ENCODE measurements at regions not wholly inside any gene's neighbourhood (a gene's known extent, or its start where the extent isn't known, plus 50 kb on each side); places are given as distances from the start of the nearest gene placed in this dataset.
A peak's percentile ranks its signal among the peaks of the same experiment; 100 is the strongest.

DNA sequence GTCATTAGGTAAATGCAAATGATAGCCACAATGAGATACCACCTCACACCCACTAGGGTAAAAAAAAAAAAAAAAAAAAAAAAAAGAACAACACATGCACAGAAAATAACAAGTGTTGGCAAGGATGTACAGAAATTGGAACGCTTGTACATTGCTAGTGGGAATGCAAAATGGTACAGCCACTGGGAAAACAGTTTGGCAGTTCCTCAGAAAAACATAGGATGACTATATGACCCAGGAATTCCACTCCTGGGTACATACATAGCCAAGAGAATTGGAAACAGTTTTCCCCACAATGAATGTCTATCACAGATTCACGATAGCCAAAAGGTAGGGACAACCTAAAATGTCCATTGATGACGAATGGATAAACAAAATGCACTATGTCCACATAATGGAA lies 161.3 kb upstream of the MAMLD1 start:
- H3K27me3 ChIP-seq (ENCODE audit: insufficient read depth, poor library complexity, severe bottlenecking): no peaks in the 10 kb centered on the region
- no peak for DNase-seq (ENCODE audit: low read depth in 1 of 2, low spot score in 1 of 2)
- H3K4me3 ChIP-seq (replicated peaks; ENCODE audit: insufficient read depth, low read length): no peak overlapping the region
- no peak overlapping the region for H3K27ac ChIP-seq (replicated peaks)
- TF ChIP-seq SPI1 (IDR thresholded peaks at IDR 0.05; ENCODE audit: borderline replicate concordance, low read depth) (no peak), GABPA (IDR thresholded peaks at IDR 0.05; ENCODE audit: low read depth) (no peak), REST (IDR thresholded peaks at IDR 0.05; ENCODE audit: insufficient replicate concordance, low read depth) (no peak), POLR2AphosphoS5 (IDR thresholded peaks at IDR 0.05; ENCODE audit: low read depth) (no peak)
- TF ChIP-seq, protein P1, sequence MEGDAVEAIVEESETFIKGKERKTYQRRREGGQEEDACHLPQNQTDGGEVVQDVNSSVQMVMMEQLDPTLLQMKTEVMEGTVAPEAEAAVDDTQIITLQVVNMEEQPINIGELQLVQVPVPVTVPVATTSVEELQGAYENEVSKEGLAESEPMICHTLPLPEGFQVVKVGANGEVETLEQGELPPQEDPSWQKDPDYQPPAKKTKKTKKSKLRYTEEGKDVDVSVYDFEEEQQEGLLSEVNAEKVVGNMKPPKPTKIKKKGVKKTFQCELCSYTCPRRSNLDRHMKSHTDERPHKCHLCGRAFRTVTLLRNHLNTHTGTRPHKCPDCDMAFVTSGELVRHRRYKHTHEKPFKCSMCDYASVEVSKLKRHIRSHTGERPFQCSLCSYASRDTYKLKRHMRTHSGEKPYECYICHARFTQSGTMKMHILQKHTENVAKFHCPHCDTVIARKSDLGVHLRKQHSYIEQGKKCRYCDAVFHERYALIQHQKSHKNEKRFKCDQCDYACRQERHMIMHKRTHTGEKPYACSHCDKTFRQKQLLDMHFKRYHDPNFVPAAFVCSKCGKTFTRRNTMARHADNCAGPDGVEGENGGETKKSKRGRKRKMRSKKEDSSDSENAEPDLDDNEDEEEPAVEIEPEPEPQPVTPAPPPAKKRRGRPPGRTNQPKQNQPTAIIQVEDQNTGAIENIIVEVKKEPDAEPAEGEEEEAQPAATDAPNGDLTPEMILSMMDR (IDR thresholded peaks at IDR 0.05; ENCODE audit: insufficient read depth, low read length): no peak

DNA sequence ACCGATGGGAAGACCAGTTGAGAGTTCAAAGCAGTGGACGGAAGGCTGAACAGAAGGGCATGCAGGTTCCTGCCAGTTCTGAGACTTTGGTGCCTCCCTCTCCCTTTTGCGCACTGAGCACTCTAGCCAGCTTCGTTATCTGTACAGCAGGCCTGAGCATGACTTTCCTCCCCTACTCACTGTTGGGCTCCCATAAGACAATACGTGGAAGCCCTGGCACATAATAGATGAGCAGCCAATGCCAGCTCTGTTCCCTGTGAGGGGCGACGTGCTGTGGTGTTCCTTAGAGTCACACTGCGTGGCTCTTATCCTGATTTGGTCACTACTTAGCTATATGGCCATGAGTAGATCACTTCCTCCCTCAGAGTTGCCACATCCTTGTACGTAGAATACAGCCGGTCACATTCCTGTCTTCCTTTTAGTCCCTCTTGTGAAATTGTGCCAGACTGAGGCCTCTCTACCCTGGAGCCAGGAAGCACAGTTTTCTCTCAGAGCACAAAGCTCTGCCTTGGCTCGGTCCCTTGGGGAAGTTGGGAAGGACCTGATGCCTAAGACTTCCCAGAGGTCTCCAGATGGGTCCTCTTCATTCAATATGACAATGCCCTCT lies 160.4 kb upstream of the MAMLD1 start:
- Histone ChIP-seq H3K4me3 (replicated peaks; ENCODE audit: insufficient read depth, low read length) (no peak overlapping the region), H3K27me3 (ENCODE audit: insufficient read depth, poor library complexity, severe bottlenecking) (no peaks in the 10 kb centered on the region), H3K27ac (replicated peaks) (no peak overlapping the region)
- peak; percentile 23 to 43 for DNase-seq (ENCODE audit: low read depth in 1 of 2, low spot score in 1 of 2)
- no peak for TF ChIP-seq REST (IDR thresholded peaks at IDR 0.05; ENCODE audit: insufficient replicate concordance, low read depth)
- peak; percentile 38; the same call in 1 of the 2 replicates for TF ChIP-seq SPI1 (IDR thresholded peaks at IDR 0.05; ENCODE audit: borderline replicate concordance, low read depth)

- TF ChIP-seq, protein P1 (IDR thresholded peaks at IDR 0.05; ENCODE audit: insufficient read depth, low read length): no peak
- no peak for TF ChIP-seq SPI1 (IDR thresholded peaks at IDR 0.05; ENCODE audit: borderline replicate concordance, low read depth)
- TF ChIP-seq POLR2AphosphoS5 (IDR thresholded peaks at IDR 0.05; ENCODE audit: low read depth): no peak
- Histone ChIP-seq H3K27ac (replicated peaks) (no peak overlapping the region), H3K4me3 (replicated peaks; ENCODE audit: insufficient read depth, low read length) (no peak overlapping the region), H3K27me3 (ENCODE audit: insufficient read depth, poor library complexity, severe bottlenecking) (no peaks in the 10 kb centered on the region)
- no peak for DNase-seq (ENCODE audit: low read depth in 1 of 2, low spot score in 1 of 2)
These were observed 159.9 kb upstream of the MAMLD1 start for GRCh38 chrX:150203248-150203645.

GRCh38 chrX:150205011-150205410 lies 158.1 kb upstream of the MAMLD1 start:
- H3K27ac ChIP-seq (replicated peaks): no peak overlapping the region
- H3K4me3 ChIP-seq (replicated peaks; ENCODE audit: insufficient read depth, low read length): no peak overlapping the region
- H3K27me3 ChIP-seq (ENCODE audit: insufficient read depth, poor library complexity, severe bottlenecking): no peaks in the 10 kb centered on the region
- DNase-seq (ENCODE audit: low read depth in 1 of 2, low spot score in 1 of 2): no peak
- no peak for TF ChIP-seq REST (IDR thresholded peaks at IDR 0.05; ENCODE audit: insufficient replicate concordance, low read depth)
